NT2/D1 (cell line): ENCODE measurements at regions not wholly inside any gene's neighbourhood (a gene's known extent, or its start where the extent isn't known, plus 50 kb on each side); places are given as distances from the start of the nearest gene placed in this dataset.

Source experiments
- SUZ12 ChIP-seq: IDR thresholded peaks from 2 replicates; pipeline ENCODE4 v1.6.1; 2011; ENCODE audit not compliant: insufficient read length, insufficient read depth; ENCODE audit errors: extremely low read depth
- YY1 ChIP-seq: IDR thresholded peaks from 2 replicates; pipeline ENCODE4 v1.6.1; 2011; ENCODE audit not compliant: insufficient read length, insufficient read depth
- ZNF274 ChIP-seq: IDR thresholded peaks from 2 replicates; pipeline ENCODE4 v1.6.1; 2011; ENCODE audit warnings: mild to moderate bottlenecking, low read depth, low read length

- no peak for TF ChIP-seq YY1
- TF ChIP-seq ZNF274: no peak
- TF ChIP-seq SUZ12: no peak
Measured at GRCh38 chr7:67857698-67858097, 861.1 kb downstream of the TYW1 start.
